ENCODE measurements at regions not wholly inside any gene's neighbourhood (a gene's known extent, or its start where the extent isn't known, plus 50 kb on each side); places are given as distances from the start of the nearest gene placed in this dataset.

DNA sequence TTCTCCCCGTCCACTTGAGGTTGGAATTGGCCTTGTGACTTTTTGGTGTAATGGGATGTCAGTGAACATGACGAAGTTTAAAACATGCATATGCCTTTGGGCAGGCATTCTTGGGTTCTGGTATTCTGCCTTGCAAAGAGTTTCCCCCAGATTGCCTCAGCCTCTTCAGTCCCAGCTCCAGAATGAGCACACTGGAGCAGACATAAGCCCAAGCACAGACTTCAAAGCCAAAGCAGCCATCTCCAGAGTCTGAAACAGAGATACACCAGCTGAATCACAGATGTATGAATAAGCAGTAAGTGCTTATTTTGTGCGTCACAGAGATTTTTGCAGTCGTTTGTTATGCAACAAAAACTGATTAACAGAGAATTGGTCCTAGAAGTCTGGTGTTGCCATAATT, 546.0 kb downstream of the FRK start:
- TF ChIP-seq, protein P1, sequence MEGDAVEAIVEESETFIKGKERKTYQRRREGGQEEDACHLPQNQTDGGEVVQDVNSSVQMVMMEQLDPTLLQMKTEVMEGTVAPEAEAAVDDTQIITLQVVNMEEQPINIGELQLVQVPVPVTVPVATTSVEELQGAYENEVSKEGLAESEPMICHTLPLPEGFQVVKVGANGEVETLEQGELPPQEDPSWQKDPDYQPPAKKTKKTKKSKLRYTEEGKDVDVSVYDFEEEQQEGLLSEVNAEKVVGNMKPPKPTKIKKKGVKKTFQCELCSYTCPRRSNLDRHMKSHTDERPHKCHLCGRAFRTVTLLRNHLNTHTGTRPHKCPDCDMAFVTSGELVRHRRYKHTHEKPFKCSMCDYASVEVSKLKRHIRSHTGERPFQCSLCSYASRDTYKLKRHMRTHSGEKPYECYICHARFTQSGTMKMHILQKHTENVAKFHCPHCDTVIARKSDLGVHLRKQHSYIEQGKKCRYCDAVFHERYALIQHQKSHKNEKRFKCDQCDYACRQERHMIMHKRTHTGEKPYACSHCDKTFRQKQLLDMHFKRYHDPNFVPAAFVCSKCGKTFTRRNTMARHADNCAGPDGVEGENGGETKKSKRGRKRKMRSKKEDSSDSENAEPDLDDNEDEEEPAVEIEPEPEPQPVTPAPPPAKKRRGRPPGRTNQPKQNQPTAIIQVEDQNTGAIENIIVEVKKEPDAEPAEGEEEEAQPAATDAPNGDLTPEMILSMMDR (IDR thresholded peaks at IDR 0.05; ENCODE audit: low read length) = no peak
- no peak for TF ChIP-seq EZH2 (IDR thresholded peaks at IDR 0.05; ENCODE audit: borderline replicate concordance, low read length)

Data from OCI-LY1 (cell line).